NB4 (cell line): ENCODE measurements at regions not wholly inside any gene's neighbourhood (a gene's known extent, or its start where the extent isn't known, plus 50 kb on each side); places are given as distances from the start of the nearest gene placed in this dataset.

Source experiments
- DNase-seq: peaks from one replicate; pipeline ENCODE4 v3.0.0; 2010; ENCODE audit warnings: low read depth
- H3K4me3 ChIP-seq: one replicate; pipeline ENCODE4 v1.5.1; 2011; ENCODE audit warnings: mild to moderate bottlenecking, low read depth, low read length, moderate library complexity
- CTCF ChIP-seq: IDR thresholded peaks from one replicate; pipeline ENCODE4 v1.5.1; 2012; ENCODE audit warnings: low read depth, low read length
- MYC ChIP-seq: IDR thresholded peaks from 2 replicates; pipeline ENCODE4 v1.6.1; 2011; ENCODE audit warnings: low read depth, low read length
- POLR2A ChIP-seq: IDR thresholded peaks from 2 replicates; pipeline ENCODE4 v1.6.1; 2011; ENCODE audit warnings: mild to moderate bottlenecking; ENCODE audit not compliant: insufficient read length; ENCODE audit errors: extremely low read depth
- TF ChIP-seq, protein P1 (sequence below): IDR thresholded peaks from 2 replicates; pipeline ENCODE4 v1.6.1; 2011; ENCODE audit warnings: low read depth, low read length

GRCh38 chr14:88995437-88996198 lies 171.2 kb downstream of the TTC8 start:
- no peak overlapping the region for H3K4me3 ChIP-seq
- DNase-seq: no peak
- no peak for TF ChIP-seq CTCF
- TF ChIP-seq, protein P1, sequence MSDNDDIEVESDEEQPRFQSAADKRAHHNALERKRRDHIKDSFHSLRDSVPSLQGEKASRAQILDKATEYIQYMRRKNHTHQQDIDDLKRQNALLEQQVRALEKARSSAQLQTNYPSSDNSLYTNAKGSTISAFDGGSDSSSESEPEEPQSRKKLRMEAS: no peak
- no peak for TF ChIP-seq POLR2A
- TF ChIP-seq MYC: no peak

DNA sequence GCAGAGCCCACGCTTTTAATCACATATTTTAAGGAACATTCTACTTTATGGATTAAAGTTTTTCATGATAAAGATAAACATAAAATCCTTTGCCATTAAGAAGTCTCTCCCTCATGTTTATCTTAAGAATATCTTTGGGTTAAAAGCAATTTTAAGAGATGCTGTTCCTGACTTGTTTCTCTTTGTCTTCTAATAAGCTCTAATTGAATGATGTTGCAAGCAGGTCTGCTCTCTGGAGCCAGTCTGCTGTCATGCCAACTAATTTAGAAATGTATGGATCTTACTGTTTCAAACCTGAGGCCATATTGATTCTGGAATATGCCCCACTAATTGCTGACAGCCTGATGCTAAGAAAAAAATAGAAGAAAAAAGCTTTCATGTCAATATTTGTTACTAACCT lies 173.6 kb downstream of the TTC8 start:
- TF ChIP-seq CTCF (no peak), MYC (no peak), POLR2A (no peak)
- TF ChIP-seq, protein P1: no peak
- no peak for DNase-seq
- no peak overlapping the region for H3K4me3 ChIP-seq

DNA sequence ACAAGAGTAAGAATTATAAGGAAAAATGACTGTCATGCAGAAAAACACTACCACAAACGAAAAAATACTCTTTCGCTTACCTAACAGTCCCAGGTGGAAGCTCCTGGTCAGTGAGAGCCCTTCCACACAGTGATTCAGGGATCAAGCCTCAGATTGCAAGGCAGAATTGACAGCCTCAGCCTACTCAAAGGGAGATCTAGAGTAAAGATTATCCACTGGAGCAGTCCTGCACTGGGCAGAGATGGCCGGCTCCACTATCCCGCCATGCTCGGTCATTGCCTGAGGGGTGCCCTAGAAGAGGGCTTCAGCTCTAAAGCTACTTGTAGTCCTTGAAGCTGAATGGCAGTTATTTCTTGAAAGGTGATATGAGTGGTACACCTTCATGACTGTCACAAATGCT lies 174.7 kb downstream of the TTC8 start:
- DNase-seq: no peak
- no peak overlapping the region for H3K4me3 ChIP-seq
- TF ChIP-seq POLR2A: no peak
- TF ChIP-seq CTCF: no peak
- TF ChIP-seq MYC: no peak
- TF ChIP-seq, protein P1: no peak

- TF ChIP-seq MYC (peak; percentile 65; the same call in 1 of the 2 replicates), POLR2A (no peak), CTCF (no peak)
- TF ChIP-seq, protein P1: peak; percentile 47
- DNase-seq: peak; percentile 94
Measured at GRCh38 chr14:89000007-89000942, 175.8 kb downstream of the TTC8 start.

GRCh38 chr14:89004166-89004565 lies 179.7 kb downstream of the TTC8 start:
- H3K4me3 ChIP-seq: no peak overlapping the region
- DNase-seq: peak; percentile 46
- TF ChIP-seq POLR2A (no peak), CTCF (no peak), MYC (no peak)
- TF ChIP-seq, protein P1: no peak

More at GRCh38 chr14:89000007-89000942, 175.8 kb downstream of the TTC8 start:
- no peak overlapping the region for H3K4me3 ChIP-seq
